K562 (cell line): ENCODE measurements at regions not wholly inside any gene's neighbourhood (a gene's known extent, or its start where the extent isn't known, plus 50 kb on each side); places are given as distances from the start of the nearest gene placed in this dataset.

ENCODE experiments used
- ATAC-seq: fragments of 200-7000 bp; cut with Tn5 transposase; 3 replicates; pipeline ENCODE4 v1.9.1; 2020; ENCODE audit warnings: moderate library complexity
- BruUV-seq: library from RNA; stranded (reverse); fragments of 400-500 nt; replicated peaks from 2 replicates; lab custom pipeline; 2021; lab: Mats Ljungman, UMichigan
- CTCF ChIA-PET: fragments of 300-600 bp; formaldehyde crosslinking; extraction: SDS; loops from one replicate; lab custom pipeline; 2021; ENCODE audit warnings: low intra/inter-chr PET ratio; lab: Yijun Ruan, JAX
- POLR2A ChIA-PET: fragments of 300-600, 350-650 bp; sonication (Branson Sonifier 250); formaldehyde crosslinking; extraction: SDS; loops from one replicate; lab custom pipeline; 2021; ENCODE audit warnings: antibody characterized with exemption, inconsistent platforms; lab: Yijun Ruan, JAX
- DNase-seq, 4 experiments: peaks; one replicate each; pipeline versions ENCODE4 v3.0.0 to v3.0.0-alpha.2; 2011 to 2018; ENCODE audit warnings: low spot score in 3 of 4, mixed read lengths in 3 of 4; ENCODE audit errors: extremely low read depth in 1 of 4
- FAIRE-seq: peaks from 2 replicates; lab custom pipeline; 2011; peaks lifted over from hg19 to GRCh38; lab: Jason Lieb, UNC
- H2AFZ ChIP-seq: 2 replicates; pipeline ENCODE4 v1.6.0; 2011; ENCODE audit warnings: low read depth, low read length, control low read depth, inconsistent platforms
- H3K27ac ChIP-seq: fragments of 200-600 bp; 3 replicates; pipeline ENCODE4 v1.8.0; 2011; ENCODE audit warnings: low read depth, mild to moderate bottlenecking, control low read depth, inconsistent platforms, low read length, moderate library complexity, mixed read lengths; ENCODE audit errors: extremely low read depth
- H3K27me3 ChIP-seq, 2 experiments: fragments of 300-600 bp in 1 of 2; 2 replicates in 1 of 2; 3 replicates in 1 of 2; pipeline versions ENCODE4 v1.6.0 to v1.8.0; 2011; ENCODE audit warnings: inconsistent platforms in 2 of 2, low read length in 2 of 2, mild to moderate bottlenecking in 1 of 2, mixed read lengths in 1 of 2, moderate library complexity in 1 of 2; ENCODE audit not compliant: control insufficient read depth in 2 of 2, insufficient read depth in 2 of 2
- H3K36me3 ChIP-seq: fragments of 300-600 bp; 3 replicates; pipeline ENCODE4 v1.8.0; 2011; ENCODE audit warnings: mild to moderate bottlenecking, low read length, inconsistent platforms; ENCODE audit not compliant: control insufficient read depth, insufficient read depth
- H3K4me1 ChIP-seq, 2 experiments: fragments of 200-600 bp in 1 of 2; replicated peaks in 1 of 2; 2 replicates in 1 of 2; 3 replicates in 1 of 2; pipeline versions ENCODE4 v1.5.1 to v1.8.0; 2011; ENCODE audit warnings: inconsistent platforms in 2 of 2, low read length in 2 of 2, mild to moderate bottlenecking in 1 of 2, mixed read lengths in 1 of 2, moderate library complexity in 1 of 2; ENCODE audit not compliant: control insufficient read depth in 2 of 2, insufficient read depth in 2 of 2
- H3K4me2 ChIP-seq: 2 replicates; pipeline ENCODE4 v1.6.1; 2011; ENCODE audit warnings: low read length, control low read depth, inconsistent platforms, mixed read lengths; ENCODE audit not compliant: insufficient read depth
- H3K4me3 ChIP-seq: fragments of 200-600 bp; sonication (generic), shearing (Covaris generic); 2 replicates; pipeline ENCODE4 v1.5.1; 2016; ENCODE audit warnings: control low read depth, inconsistent platforms
- H3K79me2 ChIP-seq: fragments of 200-600 bp; 3 replicates; pipeline ENCODE4 v1.8.0; 2011; ENCODE audit warnings: low read length, inconsistent platforms; ENCODE audit not compliant: control insufficient read depth, insufficient read depth
- H3K9ac ChIP-seq, 2 experiments: 2 replicates each; pipeline versions ENCODE4 v1.6.0 to v1.6.1; 2011; ENCODE audit warnings: low read depth in 2 of 2, low read length in 2 of 2, control low read depth in 1 of 2, inconsistent platforms in 1 of 2, mild to moderate bottlenecking in 1 of 2, mixed read lengths in 1 of 2; ENCODE audit not compliant: insufficient read depth in 1 of 2
- H3K9me1 ChIP-seq: one replicate; pipeline ENCODE4 v1.6.0; 2011; ENCODE audit warnings: inconsistent platforms, mild to moderate bottlenecking, low read length, moderate library complexity; ENCODE audit not compliant: control insufficient read depth, insufficient read depth
- H3K9me3 ChIP-seq: replicated peaks from 2 replicates; pipeline ENCODE4 v1.5.1; 2011; ENCODE audit warnings: low read depth, low read length, inconsistent platforms; ENCODE audit not compliant: control insufficient read depth, insufficient read depth
- H4K20me1 ChIP-seq: replicated peaks from 2 replicates; pipeline ENCODE4 v1.6.1; 2011; ENCODE audit warnings: low read length, inconsistent platforms, mixed read lengths; ENCODE audit not compliant: control insufficient read depth, insufficient read depth
- AFF4 ChIP-seq: sonication (generic); formaldehyde crosslinking; IDR thresholded peaks from 2 replicates; pipeline ENCODE4 v1.8.0; 2023; ENCODE audit warnings: mild to moderate bottlenecking, missing genetic modification reagents
- ATF1 ChIP-seq, 2 experiments: fragments of 450-650 bp in 1 of 2; IDR thresholded peaks; 2 replicates each; pipeline ENCODE4 v1.6.1; 2016; ENCODE audit warnings: missing compliant biosample characterization in 1 of 2, missing genetic modification characterization in 1 of 2
- CGGBP1 ChIP-seq: fragments of 250-450 bp; sonication (Bioruptor Pico); IDR thresholded peaks from 2 replicates; pipeline ENCODE4 v1.9.0; 2021; ENCODE audit warnings: mild to moderate bottlenecking
- GABPB2 ChIP-seq: fragments of 250-450 bp; sonication (Bioruptor Pico); conservative IDR thresholded peaks from 2 replicates; pipeline ENCODE4 v1.5.1; 2021; ENCODE audit warnings: mild to moderate bottlenecking
- GTF2E2 ChIP-seq: fragments of 200-800 bp; sonication (Bioruptor generic); IDR thresholded peaks from 2 replicates; pipeline ENCODE4 v1.6.1; 2016; ENCODE audit warnings: missing genetic modification characterization, missing compliant biosample characterization
- JUND ChIP-seq, 2 experiments: IDR thresholded peaks; 2 replicates in 1 of 2; 3 replicates in 1 of 2; pipeline ENCODE4 v1.6.1; 2011; ENCODE audit warnings: borderline replicate concordance in 2 of 2, low read depth in 2 of 2, low read length in 2 of 2, improper control_type of control experiment in 1 of 2, missing biosample characterization in 1 of 2, missing genetic modification characterization in 1 of 2, missing genetic modification reagents in 1 of 2
- MAX ChIP-seq: sonication (generic); formaldehyde crosslinking; IDR thresholded peaks from 2 replicates; pipeline ENCODE4 v1.9.0; 2022; ENCODE audit warnings: mild to moderate bottlenecking, missing genetic modification reagents
- NCOA6 ChIP-seq: fragments of 450-650 bp; IDR thresholded peaks from 2 replicates; pipeline ENCODE4 v1.6.1; 2017; ENCODE audit warnings: mild to moderate bottlenecking
- NR2F6 ChIP-seq: fragments of 450-650 bp; formaldehyde crosslinking; IDR thresholded peaks from 2 replicates; pipeline ENCODE4 v1.4.0; 2020; ENCODE audit warnings: mild to moderate bottlenecking
- ZBTB49 ChIP-seq: sonication (generic); formaldehyde crosslinking; IDR thresholded peaks from 2 replicates; pipeline ENCODE4 v1.8.0; 2022; ENCODE audit warnings: missing genetic modification reagents, mild to moderate bottlenecking, borderline replicate concordance
- ZNF507 ChIP-seq: conservative IDR thresholded peaks from 2 replicates; pipeline ENCODE4 v1.6.1; 2017; ENCODE audit warnings: missing genetic modification characterization, missing compliant biosample characterization
- ZNF512 ChIP-seq: IDR thresholded peaks from 2 replicates; pipeline ENCODE4 v1.6.1; 2016; ENCODE audit warnings: missing genetic modification characterization, missing compliant biosample characterization
- in situ Hi-C: fragments of 300-500 bp; cut with MboI; formaldehyde crosslinking; loops from 4 replicates; pipeline ENCODE4 v1.15.0; 2018; ENCODE audit warnings: inconsistent platforms, mixed read lengths
- intact Hi-C: fragments of 100-400 bp; cut with micrococcal nuclease; formaldehyde crosslinking; loops from 2 replicates; pipeline ENCODE4 v1.14.2; 2022

GRCh38 chr5:167402671-167403070 is 888.8 kb upstream of the WWC1 start (continued):
- TF ChIP-seq AFF4 (CRISPR knock-in tag) (no peak), NR2F6 (CRISPR knock-in tag) (no peak), GTF2E2 (no peak), ZBTB49 (CRISPR knock-in tag) (no peak)
- TF ChIP-seq, all 486 proteins: peak for 0

- ATAC-seq (no peak), DNase-seq (no peak), FAIRE-seq (no peak)
- H3K9ac ChIP-seq = no peak overlapping the region
- no peaks in the 10 kb centered on the region for H3K9me3 ChIP-seq
- no peaks in the 10 kb centered on the region for H3K9me1 ChIP-seq
- BruUV-seq = no TSS peak
- no peaks in the 10 kb centered on the region for H3K79me2 ChIP-seq
- H4K20me1 ChIP-seq = no peaks in the 10 kb centered on the region
- H2AFZ ChIP-seq = no peak overlapping the region
- H3K4me1 ChIP-seq = no peaks in the 10 kb centered on the region
- no peak overlapping the region for H3K27ac ChIP-seq
- no peak overlapping the region for H3K4me3 ChIP-seq
- no peaks in the 10 kb centered on the region for H3K36me3 ChIP-seq
- POLR2A ChIA-PET = no interaction called here
- H3K4me2 ChIP-seq = no peak overlapping the region
- intact Hi-C loops = no loop called here
- CTCF ChIA-PET = no interaction called here
- H3K27me3 ChIP-seq = no peaks in the 10 kb centered on the region
- in situ Hi-C loops = no loop called here
- TF ChIP-seq NCOA6 (no peak), JUND (IDR thresholded peaks at IDR 0.05; ENCODE audit: borderline replicate concordance, low read depth, low read length) (no peak), JUND (tag; IDR thresholded peaks at IDR 0.05; ENCODE audit: borderline replicate concordance, low read depth, low read length) (no peak), ZNF507 (tag) (no peak), MAX (no peak), ZNF512 (tag) (no peak), GABPB2 (CRISPR knock-in tag) (no peak), CGGBP1 (CRISPR knock-in tag) (no peak), ATF1 (CRISPR knock-in tag; IDR thresholded peaks at IDR 0.05) (no peak), ATF1 (tag; IDR thresholded peaks at IDR 0.05) (no peak)
Measured at GRCh38 chr5:167406513-167406912, 884.9 kb upstream of the WWC1 start.
